Ovary (tissue), 7 donors: ENCODE measurements at regions not wholly inside any gene's neighbourhood (a gene's known extent, or its start where the extent isn't known, plus 50 kb on each side); places are given as distances from the start of the nearest gene placed in this dataset.

Source experiments
- DNase-seq, 5 donors: peaks; one replicate each; pipeline ENCODE4 v3.0.0-alpha.2; 2019 to 2020
- H3K27ac ChIP-seq, 2 donors: fragments of 200-600 bp; one replicate each; pipeline versions ENCODE4 v1.5.1 to v1.8.0; 2019 to 2022
- H3K27me3 ChIP-seq: fragments of 200-600 bp; one replicate; pipeline ENCODE4 v1.8.0; 2022
- H3K36me3 ChIP-seq: fragments of 200-600 bp; sonication (generic); one replicate; pipeline ENCODE4 v1.5.1; 2019
- H3K4me1 ChIP-seq: one replicate; pipeline ENCODE4 v1.8.1; 2013; ENCODE audit warnings: mild to moderate bottlenecking, moderate library complexity; ENCODE audit not compliant: insufficient read depth
- H3K4me3 ChIP-seq: fragments of 200-600 bp; sonication (generic); one replicate; pipeline ENCODE4 v1.5.1; 2017
- H3K9me3 ChIP-seq, 2 donors: fragments of 200-600 bp in 1 of 2; sonication (generic) in 1 of 2; one replicate each; pipeline versions ENCODE4 v1.5.1 to v1.8.1; 2013 to 2019; ENCODE audit warnings: mild to moderate bottlenecking in 1 of 2, moderate library complexity in 1 of 2
- CTCF ChIP-seq, 3 donors: fragments of 450-650 bp in 2 of 3; fragments of 200-600 bp in 1 of 3; IDR thresholded peaks; one replicate each; pipeline versions ENCODE4 v1.5.1 to v1.8.0; 2016 to 2022; ENCODE audit warnings: antibody characterized with exemption in 3 of 3, mild to moderate bottlenecking in 1 of 3
- EP300 ChIP-seq: sonication (generic); formaldehyde crosslinking; IDR thresholded peaks from one replicate; pipeline ENCODE4 v1.6.1; 2017; ENCODE audit warnings: antibody characterized with exemption
- POLR2A ChIP-seq: fragments of 450-650 bp; IDR thresholded peaks from one replicate; pipeline ENCODE4 v1.6.1; 2017; ENCODE audit warnings: antibody characterized with exemption, mild to moderate bottlenecking, moderate library complexity
- WGBS, 3 donors: extraction: QIAGEN DNeasy Blood & Tissue Kit in 1 of 3; methylation state at CpG; one replicate each; pipeline versions ENCODE4 v1.1.5 to v1.1.7; 2013 to 2017; 5-methylcytosine and 5-hydroxymethylcytosine counted together
- intact Hi-C, 4 donors: fragments of 100-400 bp; cut with DNase I; formaldehyde crosslinking; loops; one replicate each; pipeline versions ENCODE4 v1.11.0 to v1.15.1; 2022 to 2023
- donor health status: DM: no; HTN: no; CAD: no; lungs with moderate emphysema.
- donor health status: DM: no; HTN: no; CAD: no.
- donor health status: Bipolar disorder and iron deficiency.
- donor health status: DM: no; HTN: no; CAD: no.
- donor health status: DM: yes; HTN: yes; CAD: no.

DNA sequence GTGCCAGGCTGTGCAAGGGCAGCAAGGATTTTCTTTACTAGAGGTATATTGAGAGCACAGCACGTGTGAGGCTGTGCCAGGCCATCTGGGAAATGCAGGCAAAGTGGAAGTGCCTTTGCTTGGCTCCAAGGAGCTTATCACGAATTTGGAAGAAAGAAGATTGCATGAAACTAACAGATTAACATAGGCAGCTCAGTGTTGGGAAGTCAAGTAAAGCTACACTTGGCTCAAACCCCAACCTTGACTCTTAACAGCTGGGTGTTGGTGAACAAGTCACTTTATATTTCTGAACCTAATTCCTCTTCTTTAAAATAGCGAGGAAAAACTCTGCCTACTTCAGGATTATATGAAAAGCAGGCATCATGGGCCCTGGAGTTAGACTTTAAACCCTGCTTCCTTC is 105.2 kb downstream of the PLCE1 start:
- peaks cover 10% of the 10 kb centered on the region for H3K4me1 ChIP-seq
- DNase-seq, result no peak
- no peaks in the 10 kb centered on the region for H3K36me3 ChIP-seq
- H3K9me3 ChIP-seq, result no peaks in the 10 kb centered on the region
- intact Hi-C loops, result no loop called here
- H3K27ac ChIP-seq, result no peak overlapping the region
- H3K4me3 ChIP-seq, result no peak overlapping the region
- TF ChIP-seq CTCF (IDR thresholded peaks at IDR 0.05), result no peak
- no peak for TF ChIP-seq POLR2A
- no peak for TF ChIP-seq EP300
- no peaks in the 10 kb centered on the region for H3K27me3 ChIP-seq
- WGBS, 3 donors, result 23 to 44% (median 29%) methylated on average over 3 of the region's 3 CpGs

GRCh38 chr10:94101894-94102293 is 108.2 kb downstream of the PLCE1 start:
- Histone ChIP-seq H3K27ac (no peak overlapping the region), H3K9me3 (no peaks in the 10 kb centered on the region), H3K36me3 (no peaks in the 10 kb centered on the region), H3K4me1 (peaks cover 13% of the 10 kb centered on the region), H3K4me3 (no peak overlapping the region), H3K27me3 (no peaks in the 10 kb centered on the region)
- TF ChIP-seq POLR2A (no peak), CTCF (IDR thresholded peaks at IDR 0.05) (no peak), EP300 (no peak)
- WGBS, 3 donors, result 84 to 100% (median 95%) methylated on average over 1 of the region's 1 CpG
- DNase-seq, result no peak
- intact Hi-C loops, result no loop called here

- Histone ChIP-seq H3K36me3 (no peaks in the 10 kb centered on the region), H3K9me3 (no peaks in the 10 kb centered on the region), H3K4me3 (no peak overlapping the region), H3K27ac (no peak overlapping the region), H3K27me3 (no peaks in the 10 kb centered on the region), H3K4me1 (peaks cover 13% of the 10 kb centered on the region)
- no peak for TF ChIP-seq POLR2A
- no peak for TF ChIP-seq EP300
- no peak for TF ChIP-seq CTCF (IDR thresholded peaks at IDR 0.05)
- intact Hi-C loops, result no loop called here
- DNase-seq, result no peak
- WGBS, 3 donors, result 18 to 42% (median 22%) methylated on average over 5 of the region's 5 CpGs
Observed at GRCh38 chr10:94102436-94102835, 108.7 kb downstream of the PLCE1 start.

DNA sequence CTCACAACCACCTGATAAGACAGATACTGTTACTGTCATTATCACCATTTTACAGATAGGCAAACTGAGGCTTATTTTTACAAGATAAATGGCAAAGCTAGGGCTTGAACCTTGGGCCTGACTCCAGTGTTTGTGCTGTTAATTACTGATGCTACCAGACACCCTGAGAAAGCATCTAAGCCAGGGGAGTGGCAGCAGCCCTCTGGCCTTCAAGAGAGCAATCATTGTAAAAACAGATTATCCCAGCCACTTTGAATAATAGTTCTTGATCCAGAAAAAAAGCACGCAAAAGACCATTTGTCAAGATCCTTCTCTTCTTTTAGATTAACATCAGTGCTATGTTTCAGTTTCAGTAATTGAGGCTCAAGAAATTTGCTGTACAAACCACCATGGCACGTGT is 109.5 kb downstream of the PLCE1 start:
- H3K4me3 ChIP-seq, result no peak overlapping the region
- DNase-seq, result no peak
- no peak overlapping the region for H3K27ac ChIP-seq
- 29 to 47% (median 36%) methylated on average over 2 of the region's 2 CpGs for WGBS, 3 donors
- H3K4me1 ChIP-seq, result peaks cover 13% of the 10 kb centered on the region
- H3K27me3 ChIP-seq, result no peaks in the 10 kb centered on the region
- no peaks in the 10 kb centered on the region for H3K36me3 ChIP-seq
- no peak for TF ChIP-seq POLR2A
- TF ChIP-seq EP300, result no peak
- no peak for TF ChIP-seq CTCF (IDR thresholded peaks at IDR 0.05)
- no peaks in the 10 kb centered on the region for H3K9me3 ChIP-seq
- intact Hi-C loops, result no loop called here

DNA sequence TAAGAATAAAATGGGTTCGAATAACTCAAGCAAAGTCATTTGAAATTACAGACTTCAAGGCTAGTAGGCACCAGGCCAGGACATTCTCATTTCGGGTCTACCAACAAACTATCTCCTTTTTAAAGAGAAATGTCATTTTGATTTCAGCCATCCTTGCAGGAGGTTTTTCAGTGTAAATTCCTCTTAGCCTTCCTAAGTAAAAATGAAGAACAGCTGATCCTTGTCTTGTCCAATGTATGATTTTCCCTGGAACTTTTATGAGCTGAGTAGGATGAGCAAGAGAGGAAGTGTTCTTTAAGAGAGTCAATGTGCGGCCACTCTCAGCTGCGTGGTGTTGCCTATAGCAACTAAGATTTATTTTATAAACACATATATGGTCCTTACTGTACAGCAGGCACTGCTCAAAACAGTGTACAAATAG is 110.1 kb downstream of the PLCE1 start:
- Histone ChIP-seq H3K4me1 (peaks cover 13% of the 10 kb centered on the region), H3K27ac (no peak overlapping the region), H3K9me3 (no peaks in the 10 kb centered on the region), H3K36me3 (no peaks in the 10 kb centered on the region), H3K4me3 (no peak overlapping the region), H3K27me3 (no peaks in the 10 kb centered on the region)
- TF ChIP-seq POLR2A (no peak), CTCF (IDR thresholded peaks at IDR 0.05) (no peak), EP300 (no peak)
- DNase-seq, result no peak
- 8 to 14% (median 12%) methylated on average over 4 of the region's 4 CpGs for WGBS, 3 donors
- intact Hi-C loops, result no loop called here
